ENCODE measurements at regions not wholly inside any gene's neighbourhood (a gene's known extent, or its start where the extent isn't known, plus 50 kb on each side); places are given as distances from the start of the nearest gene placed in this dataset.

DNA sequence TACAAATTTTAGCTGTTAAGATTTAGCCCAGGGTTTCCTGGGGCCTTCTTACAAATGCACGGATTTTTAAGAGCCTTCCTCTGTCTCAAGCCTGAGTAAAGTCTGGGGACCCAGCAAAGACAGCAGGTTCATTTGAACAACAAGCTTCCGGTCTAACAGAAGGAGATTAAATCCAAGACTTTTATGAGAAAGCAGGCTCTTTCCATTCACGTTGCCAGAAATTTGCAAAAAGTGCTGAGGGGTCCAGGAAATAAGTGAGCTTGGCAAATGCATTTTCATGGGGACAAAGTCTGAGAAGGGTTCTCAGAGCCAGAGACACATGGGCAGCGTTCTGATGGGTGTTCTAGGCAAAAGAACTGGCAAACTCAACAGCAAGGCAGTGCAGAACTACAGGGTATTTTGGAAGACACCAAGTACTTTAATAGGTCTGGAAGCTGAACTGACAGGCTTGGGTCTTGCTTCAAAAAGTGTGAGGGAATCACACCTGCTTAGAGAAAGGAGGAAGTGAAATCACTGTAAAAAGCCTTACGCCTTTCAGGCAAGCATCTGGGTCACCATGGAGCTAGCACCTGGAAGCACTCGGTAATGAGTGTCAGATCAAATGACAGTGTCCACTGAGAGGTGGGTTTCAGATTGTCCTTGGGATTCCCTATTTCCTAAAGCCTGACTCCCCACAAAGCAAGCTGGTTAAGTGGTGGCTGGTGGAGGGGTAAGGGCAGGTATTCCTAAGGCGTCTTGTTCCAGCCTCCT, 115.8 kb upstream of the ARHGEF3 start:
- no peak for DNase-seq (ENCODE audit: low read depth in 1 of 2, low spot score in 1 of 2)
- H3K4me2 ChIP-seq, result no peak overlapping the region
- H3K4me3 ChIP-seq, result no peak overlapping the region
- no peak for TF ChIP-seq JUN (IDR thresholded peaks at IDR 0.05)
- TF ChIP-seq MAFK (IDR thresholded peaks at IDR 0.05; ENCODE audit: partially characterized antibody), result no peak
- POLR2A ChIA-PET, result no interaction called here
- no peak for ATAC-seq
- H3K4me1 ChIP-seq, result no peaks in the 10 kb centered on the region
- H3K27ac ChIP-seq, result no peak overlapping the region
- CTCF ChIA-PET, result interaction anchor here (0.9 kb wide), 1 partner anchor 11 kb away, joined by 3 read pairs; no protein-coding TSS in a partner anchor
- no peak for FAIRE-seq
- no peaks in the 10 kb centered on the region for H3K9me3 ChIP-seq
- 76% methylated on average over 7 of the region's 7 CpGs for WGBS (ENCODE audit: missing lambda C conversion rate)

DNA sequence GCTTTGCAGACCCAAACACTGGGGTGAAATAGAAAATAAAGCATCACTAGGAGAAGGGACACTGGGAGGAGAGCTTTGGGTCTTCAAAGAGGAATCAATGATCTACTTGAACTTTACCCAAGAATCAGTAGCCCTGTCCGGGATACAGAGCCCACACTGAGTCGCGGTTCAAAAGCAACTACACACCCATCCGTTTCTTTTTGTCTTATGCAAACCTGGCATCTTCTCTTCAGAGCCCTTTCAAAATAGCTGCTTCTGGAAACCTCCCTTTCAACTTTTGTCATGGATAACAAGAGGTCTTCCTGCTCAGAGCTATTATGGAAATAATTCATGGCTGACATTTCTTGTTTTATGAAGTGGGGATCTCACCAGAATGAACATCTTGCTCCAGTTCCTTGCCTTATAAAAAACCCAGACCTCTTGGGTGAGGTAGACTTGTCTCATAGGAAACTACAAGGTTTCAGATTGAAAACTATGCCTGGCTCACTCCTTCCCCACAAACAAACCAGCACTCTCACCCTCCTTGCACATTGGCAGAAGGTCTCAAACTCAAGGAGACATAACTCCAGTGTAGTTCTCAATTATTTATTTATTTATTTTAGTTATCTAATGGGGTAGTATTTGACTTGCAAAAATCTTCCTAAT, 115.1 kb upstream of the ARHGEF3 start:
- 91% methylated on average over 4 of the region's 4 CpGs for WGBS (ENCODE audit: missing lambda C conversion rate)
- FAIRE-seq (no peak), ATAC-seq (no peak), DNase-seq (ENCODE audit: low read depth in 1 of 2, low spot score in 1 of 2) (no peak)
- CTCF ChIA-PET, result no interaction called here
- Histone ChIP-seq H3K27ac (no peak overlapping the region), H3K4me1 (no peaks in the 10 kb centered on the region), H3K4me2 (no peak overlapping the region), H3K4me3 (no peak overlapping the region), H3K9me3 (no peaks in the 10 kb centered on the region)
- POLR2A ChIA-PET, result no interaction called here
- TF ChIP-seq, protein P1, sequence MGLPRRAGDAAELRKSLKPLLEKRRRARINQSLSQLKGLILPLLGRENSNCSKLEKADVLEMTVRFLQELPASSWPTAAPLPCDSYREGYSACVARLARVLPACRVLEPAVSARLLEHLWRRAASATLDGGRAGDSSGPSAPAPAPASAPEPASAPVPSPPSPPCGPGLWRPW (IDR thresholded peaks at IDR 0.05), result no peak
- TF ChIP-seq, protein P2, sequence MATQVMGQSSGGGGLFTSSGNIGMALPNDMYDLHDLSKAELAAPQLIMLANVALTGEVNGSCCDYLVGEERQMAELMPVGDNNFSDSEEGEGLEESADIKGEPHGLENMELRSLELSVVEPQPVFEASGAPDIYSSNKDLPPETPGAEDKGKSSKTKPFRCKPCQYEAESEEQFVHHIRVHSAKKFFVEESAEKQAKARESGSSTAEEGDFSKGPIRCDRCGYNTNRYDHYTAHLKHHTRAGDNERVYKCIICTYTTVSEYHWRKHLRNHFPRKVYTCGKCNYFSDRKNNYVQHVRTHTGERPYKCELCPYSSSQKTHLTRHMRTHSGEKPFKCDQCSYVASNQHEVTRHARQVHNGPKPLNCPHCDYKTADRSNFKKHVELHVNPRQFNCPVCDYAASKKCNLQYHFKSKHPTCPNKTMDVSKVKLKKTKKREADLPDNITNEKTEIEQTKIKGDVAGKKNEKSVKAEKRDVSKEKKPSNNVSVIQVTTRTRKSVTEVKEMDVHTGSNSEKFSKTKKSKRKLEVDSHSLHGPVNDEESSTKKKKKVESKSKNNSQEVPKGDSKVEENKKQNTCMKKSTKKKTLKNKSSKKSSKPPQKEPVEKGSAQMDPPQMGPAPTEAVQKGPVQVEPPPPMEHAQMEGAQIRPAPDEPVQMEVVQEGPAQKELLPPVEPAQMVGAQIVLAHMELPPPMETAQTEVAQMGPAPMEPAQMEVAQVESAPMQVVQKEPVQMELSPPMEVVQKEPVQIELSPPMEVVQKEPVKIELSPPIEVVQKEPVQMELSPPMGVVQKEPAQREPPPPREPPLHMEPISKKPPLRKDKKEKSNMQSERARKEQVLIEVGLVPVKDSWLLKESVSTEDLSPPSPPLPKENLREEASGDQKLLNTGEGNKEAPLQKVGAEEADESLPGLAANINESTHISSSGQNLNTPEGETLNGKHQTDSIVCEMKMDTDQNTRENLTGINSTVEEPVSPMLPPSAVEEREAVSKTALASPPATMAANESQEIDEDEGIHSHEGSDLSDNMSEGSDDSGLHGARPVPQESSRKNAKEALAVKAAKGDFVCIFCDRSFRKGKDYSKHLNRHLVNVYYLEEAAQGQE (IDR thresholded peaks at IDR 0.05), result no peak
- TF ChIP-seq POLR2A (IDR thresholded peaks at IDR 0.05; ENCODE audit: low read length), result no peak
- TF ChIP-seq NPAS2 (CRISPR knock-in tag; IDR thresholded peaks at IDR 0.05; ENCODE audit: borderline replicate concordance), result no peak
- TF ChIP-seq, protein P3, sequence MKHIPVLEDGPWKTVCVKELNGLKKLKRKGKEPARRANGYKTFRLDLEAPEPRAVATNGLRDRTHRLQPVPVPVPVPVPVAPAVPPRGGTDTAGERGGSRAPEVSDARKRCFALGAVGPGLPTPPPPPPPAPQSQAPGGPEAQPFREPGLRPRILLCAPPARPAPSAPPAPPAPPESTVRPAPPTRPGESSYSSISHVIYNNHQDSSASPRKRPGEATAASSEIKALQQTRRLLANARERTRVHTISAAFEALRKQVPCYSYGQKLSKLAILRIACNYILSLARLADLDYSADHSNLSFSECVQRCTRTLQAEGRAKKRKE (CRISPR knock-in tag; IDR thresholded peaks at IDR 0.05; ENCODE audit: low read depth), result no peak
- TF ChIP-seq RNF2 (IDR thresholded peaks at IDR 0.05; ENCODE audit: borderline replicate concordance, low read depth), result no peak
- TF ChIP-seq KDM5A (IDR thresholded peaks at IDR 0.05), result no peak
- TF ChIP-seq, protein P4, sequence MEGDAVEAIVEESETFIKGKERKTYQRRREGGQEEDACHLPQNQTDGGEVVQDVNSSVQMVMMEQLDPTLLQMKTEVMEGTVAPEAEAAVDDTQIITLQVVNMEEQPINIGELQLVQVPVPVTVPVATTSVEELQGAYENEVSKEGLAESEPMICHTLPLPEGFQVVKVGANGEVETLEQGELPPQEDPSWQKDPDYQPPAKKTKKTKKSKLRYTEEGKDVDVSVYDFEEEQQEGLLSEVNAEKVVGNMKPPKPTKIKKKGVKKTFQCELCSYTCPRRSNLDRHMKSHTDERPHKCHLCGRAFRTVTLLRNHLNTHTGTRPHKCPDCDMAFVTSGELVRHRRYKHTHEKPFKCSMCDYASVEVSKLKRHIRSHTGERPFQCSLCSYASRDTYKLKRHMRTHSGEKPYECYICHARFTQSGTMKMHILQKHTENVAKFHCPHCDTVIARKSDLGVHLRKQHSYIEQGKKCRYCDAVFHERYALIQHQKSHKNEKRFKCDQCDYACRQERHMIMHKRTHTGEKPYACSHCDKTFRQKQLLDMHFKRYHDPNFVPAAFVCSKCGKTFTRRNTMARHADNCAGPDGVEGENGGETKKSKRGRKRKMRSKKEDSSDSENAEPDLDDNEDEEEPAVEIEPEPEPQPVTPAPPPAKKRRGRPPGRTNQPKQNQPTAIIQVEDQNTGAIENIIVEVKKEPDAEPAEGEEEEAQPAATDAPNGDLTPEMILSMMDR (IDR thresholded peaks at IDR 0.05), result no peak
- no peak for TF ChIP-seq ZNF302 (CRISPR knock-in tag; IDR thresholded peaks at IDR 0.05)
- no peak for TF ChIP-seq RARB (CRISPR knock-in tag; IDR thresholded peaks at IDR 0.05)
- TF ChIP-seq SMC3 (IDR thresholded peaks at IDR 0.05), result no peak

DNA sequence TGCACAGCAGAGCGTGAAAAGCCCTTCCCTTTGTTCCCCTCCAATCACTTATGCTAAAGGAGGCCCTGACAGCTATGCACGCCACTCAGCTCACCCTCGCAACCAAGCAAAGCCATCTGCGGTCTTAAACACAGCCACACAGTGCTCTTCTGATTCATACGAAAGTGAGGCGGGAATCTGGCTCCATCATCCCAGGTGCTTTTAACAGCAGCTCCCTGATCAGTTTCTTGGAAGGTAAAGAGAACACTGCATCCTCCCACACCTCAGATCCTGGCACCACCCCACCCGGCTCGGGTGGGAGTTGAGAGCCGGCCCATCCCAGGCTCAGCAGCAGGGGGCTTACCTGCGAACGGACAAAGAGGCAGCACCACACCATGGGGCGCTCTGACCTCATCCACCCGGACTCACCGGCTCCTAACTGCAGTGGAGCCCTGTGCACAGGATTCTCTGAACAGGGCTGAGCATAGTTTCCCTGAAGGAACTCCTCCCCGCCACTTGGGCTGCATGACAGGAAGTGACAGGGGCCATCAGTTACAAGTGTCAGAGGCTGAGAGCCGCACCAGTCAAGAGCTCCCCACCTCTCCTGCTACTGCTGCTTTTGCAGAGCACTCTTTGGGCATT, 114.3 kb upstream of the ARHGEF3 start:
- ATAC-seq (no peak), DNase-seq (ENCODE audit: low read depth in 1 of 2, low spot score in 1 of 2) (no peak), FAIRE-seq (no peak)
- no peak for TF ChIP-seq FOSL2 (IDR thresholded peaks at IDR 0.05)
- TF ChIP-seq FOSL2 (CRISPR knock-in tag; IDR thresholded peaks at IDR 0.05), result no peak
- no peak for TF ChIP-seq ZC3H11A (IDR thresholded peaks at IDR 0.05)
- no peak for TF ChIP-seq HEYL (CRISPR knock-in tag; IDR thresholded peaks at IDR 0.05)
- no peak for TF ChIP-seq POLR2A (IDR thresholded peaks at IDR 0.05; ENCODE audit: low read length)
- ChIA-PET POLR2A (no interaction called here), CTCF (no interaction called here)
- H3K4me3 ChIP-seq, result no peak overlapping the region
- no peaks in the 10 kb centered on the region for H3K9me3 ChIP-seq
- H3K27ac ChIP-seq, result no peak overlapping the region
- WGBS (ENCODE audit: missing lambda C conversion rate), result 94% methylated on average over 8 of the region's 16 CpGs
- no peak overlapping the region for H3K4me2 ChIP-seq
- H3K4me1 ChIP-seq, result no peaks in the 10 kb centered on the region
